Gastroesophageal sphincter (tissue), 3 donors: ENCODE measurements at regions not wholly inside any gene's neighbourhood (a gene's known extent, or its start where the extent isn't known, plus 50 kb on each side); places are given as distances from the start of the nearest gene placed in this dataset.

Experiments used
- CTCF ChIP-seq, 4 experiments: fragments of 200-600 bp in 2 of 4; fragments of 450-650 bp in 2 of 4; sonication (generic) in 1 of 4; IDR thresholded peaks; one replicate each; pipeline ENCODE4 v1.5.1; 2017 to 2019; ENCODE audit warnings: antibody characterized with exemption in 4 of 4, mild to moderate bottlenecking in 2 of 4, moderate library complexity in 2 of 4
- EP300 ChIP-seq: sonication (generic); formaldehyde crosslinking; IDR thresholded peaks from one replicate; pipeline ENCODE4 v1.6.1; 2017; ENCODE audit warnings: antibody characterized with exemption, mild to moderate bottlenecking
- POLR2A ChIP-seq, 2 donors: fragments of 450-650 bp; IDR thresholded peaks; one replicate each; pipeline ENCODE4 v1.6.1; 2017; ENCODE audit warnings: antibody characterized with exemption in 2 of 2, mild to moderate bottlenecking in 2 of 2, moderate library complexity in 1 of 2

- TF ChIP-seq CTCF (IDR thresholded peaks at IDR 0.05), result no peak
- no peak for TF ChIP-seq EP300
- no peak for TF ChIP-seq POLR2A (IDR thresholded peaks at IDR 0.05)
Measured at GRCh38 chr4:114488301-114488982, 110.2 kb upstream of the UGT8 start.
